ENCODE measurements at regions not wholly inside any gene's neighbourhood (a gene's known extent, or its start where the extent isn't known, plus 50 kb on each side); places are given as distances from the start of the nearest gene placed in this dataset.
"Not testable (repeated sequence)": the region's sequence is repeated elsewhere in the genome, so short reads cannot be mapped to it uniquely, and the experiment has no call there.

GRCh38 chr3:106140431-106140830 lies 271.6 kb upstream of the CBLB start:
- no peak for DNase-seq (ENCODE audit: low read depth)
- TF ChIP-seq CTCF (IDR thresholded peaks at IDR 0.05; ENCODE audit: insufficient read depth, low read length): no peak
- no peak overlapping the region for H3K4me3 ChIP-seq (ENCODE audit: low read depth, low read length)

- H3K4me3 ChIP-seq (ENCODE audit: low read depth, low read length): no peak overlapping the region
- DNase-seq (ENCODE audit: low read depth): no peak
- no peak for TF ChIP-seq CTCF (IDR thresholded peaks at IDR 0.05; ENCODE audit: insufficient read depth, low read length)
Measured at GRCh38 chr3:106144030-106144429, 275.2 kb upstream of the CBLB start.

- not testable (repeated sequence) for H3K4me3 ChIP-seq (ENCODE audit: low read depth, low read length); DNase-seq (ENCODE audit: low read depth)
Measured at GRCh38 chr3:106148440-106149082, 279.7 kb upstream of the CBLB start.

DNA sequence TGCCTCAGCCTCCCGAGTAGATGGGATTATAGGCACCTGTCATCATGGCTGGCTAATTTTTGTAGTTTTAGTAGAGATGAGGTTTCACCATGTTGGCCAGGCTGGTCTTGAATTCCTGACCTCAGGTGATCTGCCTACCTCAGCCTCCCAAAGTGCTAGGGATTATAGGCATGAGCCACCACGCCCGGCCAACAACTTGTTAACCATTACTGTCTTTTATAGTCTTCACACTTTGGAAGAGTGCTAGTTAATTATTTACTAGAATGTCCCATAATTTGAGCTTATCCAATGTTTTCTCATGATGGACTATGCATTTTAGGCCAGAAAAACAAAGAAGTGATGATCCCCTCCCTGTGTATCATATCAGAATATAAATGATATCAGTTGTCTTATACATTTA lies 288.6 kb upstream of the CBLB start:
- H3K4me3 ChIP-seq (ENCODE audit: low read depth, low read length): no peak overlapping the region
- TF ChIP-seq CTCF (IDR thresholded peaks at IDR 0.05; ENCODE audit: insufficient read depth, low read length): no peak
- no peak for DNase-seq (ENCODE audit: low read depth)

DNA sequence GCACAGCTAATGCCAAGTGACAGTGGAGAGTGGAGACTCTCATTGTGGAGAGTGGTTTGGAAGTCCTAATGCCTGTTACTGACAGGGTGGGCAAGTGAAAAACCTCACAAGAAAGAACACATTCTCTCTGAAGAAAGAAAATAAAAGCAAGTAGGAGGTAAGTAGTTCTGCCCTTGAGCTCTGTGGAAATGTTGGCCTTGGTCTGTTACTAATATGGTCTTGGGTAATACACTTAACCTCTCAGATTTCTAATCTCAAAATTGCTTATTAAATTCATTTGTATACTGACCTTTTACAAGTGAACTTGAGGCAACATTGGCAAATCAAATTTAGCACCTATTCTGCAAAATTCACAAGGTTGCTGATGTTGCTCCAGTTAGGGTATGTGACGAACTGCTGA lies 291.6 kb upstream of the CBLB start:
- TF ChIP-seq CTCF (IDR thresholded peaks at IDR 0.05; ENCODE audit: insufficient read depth, low read length): no peak
- no peak for DNase-seq (ENCODE audit: low read depth)

DNA sequence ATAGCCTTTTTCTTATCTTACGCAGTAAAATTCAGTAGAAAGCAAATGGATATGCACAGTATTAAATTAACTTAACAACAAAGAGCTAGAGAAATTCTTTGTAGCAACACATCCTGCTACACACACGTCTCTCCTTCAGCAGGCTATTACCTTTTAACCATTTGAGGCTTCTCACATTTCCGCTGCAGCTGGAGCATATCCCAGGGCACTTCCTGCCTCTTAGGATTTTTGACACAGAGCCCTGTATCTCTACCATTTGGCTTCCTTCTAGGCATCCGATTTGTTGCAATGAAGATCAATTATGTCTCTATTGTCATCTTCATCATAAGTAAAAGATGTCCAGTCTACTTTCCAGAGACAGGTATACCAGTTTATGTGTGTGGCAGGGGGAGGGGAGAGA lies 292.4 kb upstream of the CBLB start:
- H3K4me3 ChIP-seq (ENCODE audit: low read depth, low read length): no peak overlapping the region
- no peak for TF ChIP-seq CTCF (IDR thresholded peaks at IDR 0.05; ENCODE audit: insufficient read depth, low read length)
- DNase-seq (ENCODE audit: low read depth): no peak

More for the DNA sequence above, 291.6 kb upstream of the CBLB start:
- no peak overlapping the region for H3K4me3 ChIP-seq (ENCODE audit: low read depth, low read length)

DNA sequence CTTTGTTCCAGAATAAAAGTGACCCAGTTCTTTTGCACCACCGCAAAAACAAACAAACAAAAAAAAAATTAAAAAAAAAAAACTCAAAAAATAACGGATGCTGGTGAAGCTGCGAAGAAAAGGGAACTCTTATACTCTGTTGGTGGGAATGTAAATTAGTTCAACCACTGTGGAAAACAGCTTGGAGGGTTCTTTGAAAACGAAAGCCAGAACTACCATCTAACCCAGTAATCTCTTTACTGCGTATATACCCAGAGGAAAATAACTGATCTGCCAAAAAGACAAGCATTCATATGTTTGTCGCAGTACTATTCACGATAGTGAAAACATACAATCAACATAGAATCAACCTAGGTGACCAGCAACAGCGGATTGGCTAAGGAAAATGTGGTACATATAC lies 298.9 kb upstream of the CBLB start:
- DNase-seq (ENCODE audit: low read depth): no peak
- H3K4me3 ChIP-seq (ENCODE audit: low read depth, low read length): no peak overlapping the region
- TF ChIP-seq CTCF (IDR thresholded peaks at IDR 0.05; ENCODE audit: insufficient read depth, low read length): no peak
